GM21786 (cell line): ENCODE measurements at regions not wholly inside any gene's neighbourhood (a gene's known extent, or its start where the extent isn't known, plus 50 kb on each side); places are given as distances from the start of the nearest gene placed in this dataset.

Experiments used
- ATAC-seq: cut with Tn5 transposase; IDR thresholded peaks from one replicate; pipeline ENCODE4 v1.9.1; 2021; ENCODE audit not compliant: unreplicated experiment

DNA sequence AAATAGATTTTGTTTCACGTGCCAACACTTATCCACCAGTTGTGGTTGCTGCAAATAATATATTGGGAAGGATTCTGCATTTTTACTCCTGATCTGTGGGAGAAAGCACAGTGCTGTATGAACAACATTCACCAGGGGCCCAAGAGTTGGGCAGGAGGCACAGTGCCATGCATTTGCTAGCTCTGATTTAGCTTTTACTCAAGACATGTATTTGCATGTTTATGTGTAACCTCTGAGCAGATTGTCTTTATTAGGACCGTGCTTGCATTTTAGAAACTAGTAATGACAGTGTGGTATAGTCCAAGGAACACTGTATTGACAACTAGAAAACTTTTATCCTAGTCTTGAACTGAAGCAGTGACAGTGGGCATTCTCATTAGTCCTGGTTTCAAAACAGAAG lies 133.9 kb upstream of the B3GALT2 start:
- ATAC-seq: no peak

DNA sequence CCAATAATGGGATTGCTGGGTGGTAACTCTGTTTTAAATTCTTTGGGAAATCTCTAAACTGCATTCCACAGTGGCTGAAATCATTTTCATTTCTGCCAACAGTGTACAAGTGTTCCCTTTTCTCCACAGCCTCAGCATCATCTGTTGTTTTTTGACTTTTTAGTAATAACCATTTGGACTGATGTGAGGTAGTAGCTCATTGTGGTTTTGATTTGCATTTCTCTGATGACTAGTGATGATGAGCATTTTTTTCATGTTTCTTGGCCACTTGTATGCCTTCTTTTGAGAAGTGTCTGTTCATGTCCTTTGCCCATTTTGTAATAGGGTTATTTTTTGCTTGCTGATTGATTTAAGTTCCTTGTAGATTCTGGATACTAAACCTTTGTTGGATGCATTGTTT lies 131.9 kb upstream of the B3GALT2 start:
- ATAC-seq: no peak

DNA sequence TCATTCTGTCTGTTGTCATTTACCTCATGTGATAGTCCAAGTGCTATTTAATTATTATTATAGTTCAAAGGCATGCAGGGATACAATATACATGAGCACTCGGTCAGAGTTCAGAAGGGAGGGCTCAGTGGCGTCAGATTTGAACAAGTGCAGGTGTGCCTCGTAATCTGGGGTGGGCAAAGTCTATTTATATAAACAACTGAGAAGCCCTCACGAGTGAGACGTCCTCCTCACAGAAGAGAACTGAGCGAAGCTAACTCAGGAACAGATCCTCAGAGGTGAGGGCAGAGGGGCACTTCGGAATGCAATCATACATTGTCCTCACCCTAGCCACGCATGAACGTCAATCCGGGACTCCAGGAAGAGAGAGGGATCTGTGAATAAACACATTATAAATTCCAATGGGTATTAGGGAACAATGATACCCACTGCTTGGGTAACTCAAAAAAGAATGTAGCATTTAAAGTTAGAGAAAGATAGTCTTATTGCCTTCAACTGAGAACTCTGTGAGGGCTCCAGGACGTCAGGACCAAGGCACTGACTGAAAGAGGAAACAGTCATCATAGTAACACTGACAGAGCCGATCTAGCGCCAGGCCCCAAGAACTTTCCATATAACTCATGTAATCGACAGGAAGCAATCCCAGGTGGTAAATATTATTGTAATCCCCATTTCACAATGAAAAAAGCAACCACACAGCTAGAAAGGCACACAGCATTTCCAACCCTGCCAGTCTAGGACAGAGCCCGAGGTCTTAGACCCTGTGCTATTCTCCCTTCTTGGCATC lies 127.1 kb upstream of the B3GALT2 start:
- no peak for ATAC-seq

DNA sequence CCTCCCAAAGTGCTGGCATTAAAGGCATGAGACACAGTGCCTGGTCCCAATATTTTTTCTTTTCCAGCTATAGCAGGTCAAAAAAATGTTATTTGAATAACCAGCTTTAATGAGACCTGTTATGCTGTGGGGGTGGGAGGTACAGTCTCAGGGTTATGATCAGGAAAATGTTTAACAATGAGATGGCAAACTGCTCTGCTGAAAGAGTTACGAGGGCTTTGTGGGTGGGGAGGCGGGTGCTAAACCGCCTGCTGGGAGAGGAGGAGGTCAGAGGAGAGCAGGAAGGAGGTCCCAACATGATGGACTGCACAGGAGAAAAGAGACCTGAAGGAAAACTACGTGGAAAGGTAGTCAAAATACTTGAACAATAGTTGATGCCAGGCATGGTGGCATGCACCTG lies 126.0 kb upstream of the B3GALT2 start:
- ATAC-seq: no peak

DNA sequence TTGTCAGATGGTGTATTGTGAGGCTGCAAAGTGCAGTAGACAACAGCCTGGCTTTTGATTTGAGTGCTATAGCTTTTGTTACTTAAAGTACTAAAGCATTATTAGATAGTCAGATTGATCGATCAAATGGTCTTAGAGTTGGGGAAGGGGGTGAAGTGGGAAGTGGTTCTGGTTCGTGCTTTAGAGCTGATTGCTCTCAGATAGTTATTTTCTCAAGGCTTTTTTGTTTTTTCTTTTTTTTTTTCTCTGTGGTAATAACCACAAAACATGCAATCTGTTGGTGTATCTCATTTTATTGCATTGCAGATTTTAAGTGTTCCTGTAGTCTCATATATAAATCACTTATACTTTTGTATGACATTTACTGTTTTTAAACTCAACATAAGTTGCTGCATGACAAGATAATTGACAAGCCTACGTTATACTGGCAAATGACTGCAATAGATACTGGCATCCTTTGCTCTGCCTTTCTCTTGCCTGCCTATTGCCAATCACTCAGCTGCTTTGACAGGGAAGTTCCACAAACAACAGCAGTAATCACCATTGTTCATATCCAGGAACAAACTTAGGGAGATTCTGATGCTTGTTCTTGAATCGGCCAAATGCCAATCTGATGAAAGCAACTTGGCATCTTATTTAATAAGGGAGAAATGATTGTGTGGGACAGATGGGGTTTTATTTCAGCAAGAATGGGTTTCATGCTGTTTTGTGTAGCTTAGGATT lies 125.0 kb upstream of the B3GALT2 start:
- no peak for ATAC-seq

DNA sequence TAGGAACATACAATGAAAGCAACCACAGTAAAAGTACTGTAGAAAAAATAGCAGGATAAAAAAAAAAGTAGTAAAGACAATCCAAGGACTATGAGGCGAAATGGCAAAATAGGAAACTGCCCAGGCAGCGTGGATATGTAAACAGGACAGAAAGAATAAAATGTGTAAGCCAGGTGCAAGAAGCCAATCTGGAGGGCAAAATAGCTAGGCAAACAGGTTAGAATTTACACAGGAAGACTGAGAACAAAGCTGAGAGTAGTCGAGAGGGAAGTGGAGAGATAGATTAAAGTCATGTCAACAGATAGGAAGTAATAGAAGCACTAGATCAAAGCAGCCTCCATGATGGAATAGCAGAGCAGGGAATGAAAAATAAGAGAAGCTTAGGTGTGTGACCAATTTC lies 124.2 kb upstream of the B3GALT2 start:
- no peak for ATAC-seq

DNA sequence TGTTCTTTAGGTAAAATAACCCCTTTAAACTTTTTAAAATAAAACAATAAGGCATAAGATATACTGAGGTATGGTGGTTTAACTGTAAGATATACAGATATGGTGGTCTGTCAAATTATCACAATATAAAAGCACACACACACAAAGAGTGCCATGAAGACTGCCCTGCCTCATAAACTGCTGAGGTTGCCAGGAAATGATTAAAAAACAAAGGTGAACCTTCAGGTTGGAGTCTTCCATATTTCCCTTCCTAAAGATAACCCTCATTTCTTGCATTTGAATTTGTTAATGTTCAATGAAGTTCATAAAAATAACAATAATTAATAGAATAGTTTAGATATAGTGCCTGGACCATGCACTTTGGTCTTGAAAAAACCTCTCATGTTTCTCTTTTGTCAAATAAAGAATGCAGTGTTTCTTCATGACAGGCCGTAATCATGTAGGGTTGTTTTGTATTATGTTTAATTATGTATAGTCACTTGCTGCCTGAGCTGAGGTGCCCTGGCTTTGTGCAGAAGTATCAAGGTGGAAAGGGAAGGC lies 123.6 kb upstream of the B3GALT2 start:
- no peak for ATAC-seq

DNA sequence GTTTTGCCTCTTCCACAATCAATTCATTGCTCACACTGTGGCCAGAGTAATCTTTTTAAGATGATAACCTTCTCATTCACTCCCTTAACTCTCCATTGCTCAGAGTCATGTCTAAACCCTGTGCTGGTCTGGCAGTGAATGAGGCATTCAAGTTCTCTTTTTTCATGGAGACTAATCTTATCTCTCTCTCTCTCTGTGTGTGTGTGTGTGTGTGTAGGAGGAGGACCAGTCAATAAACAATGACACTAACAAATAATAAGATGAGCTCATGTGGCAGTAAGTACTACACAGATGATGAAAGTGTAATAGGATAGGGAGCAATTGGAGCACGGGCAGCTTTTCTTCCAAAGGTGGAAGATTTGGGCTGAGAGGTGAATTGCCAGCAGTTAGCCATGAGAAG lies 122.0 kb upstream of the B3GALT2 start:
- no peak for ATAC-seq

DNA sequence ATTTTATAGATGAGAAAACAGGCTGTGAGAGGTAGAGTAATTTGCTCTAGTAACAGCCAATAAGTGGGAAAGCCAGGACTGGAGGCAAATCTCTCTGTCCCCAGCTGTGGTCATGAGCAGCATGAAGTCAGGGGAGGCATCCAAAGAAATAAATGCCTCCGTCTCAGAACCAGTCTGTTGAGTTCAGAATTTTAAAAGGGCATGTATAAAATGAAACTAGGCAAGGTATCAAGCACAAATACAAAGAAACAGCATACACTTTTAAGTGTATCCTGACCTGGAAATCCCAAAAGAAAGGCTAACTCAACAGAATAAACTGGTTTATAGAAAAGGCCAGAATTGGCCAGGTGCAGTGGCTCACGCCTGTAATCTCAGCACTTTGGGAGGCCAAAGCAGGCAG lies 120.0 kb upstream of the B3GALT2 start:
- no peak for ATAC-seq
